ENCODE measurements at regions not wholly inside any gene's neighbourhood (a gene's known extent, or its start where the extent isn't known, plus 50 kb on each side); places are given as distances from the start of the nearest gene placed in this dataset.

DNA sequence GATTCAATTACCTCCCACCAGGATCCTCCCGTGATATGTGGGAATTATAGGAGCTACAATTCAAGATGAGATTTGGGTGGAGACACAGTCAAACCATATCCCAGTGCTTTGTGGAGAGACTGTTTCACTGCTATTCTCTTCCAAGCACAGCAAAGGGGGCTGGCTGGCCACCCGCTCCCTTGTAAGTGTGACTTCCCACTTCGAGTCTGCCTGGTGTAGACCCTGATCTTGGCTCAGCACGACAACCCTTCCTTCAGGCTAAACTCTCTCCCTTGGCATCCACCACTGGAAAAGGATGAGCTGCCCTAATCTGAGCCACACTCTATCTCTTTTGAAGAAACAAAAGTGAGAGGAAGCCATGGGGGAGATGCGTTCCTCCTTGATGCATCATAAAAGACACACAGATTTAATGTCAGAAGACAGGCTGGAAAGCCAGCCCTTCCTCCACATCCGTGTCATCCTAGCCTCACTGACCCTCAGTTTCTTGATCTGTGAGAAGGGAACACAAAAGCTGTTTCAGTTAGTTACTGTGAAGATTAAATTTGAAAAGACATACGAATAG lies 64.7 kb upstream of the CDON start:
- in situ Hi-C loops (cut with MboI; ENCODE audit: low sequenced_read_pairs), result no loop called here
- no peak for ATAC-seq (ENCODE audit: low read depth)

More for the DNA sequence above, 64.7 kb upstream of the CDON start:
- Histone ChIP-seq H3K14ac (replicated peaks; ENCODE audit: low read depth, low read length) (no peak overlapping the region), H2BK15ac (ENCODE audit: low read depth, low read length) (no peak overlapping the region), H3K36me3 (ENCODE audit: control insufficient read depth, insufficient read depth, low read length) (no peaks in the 10 kb centered on the region), H2BK120ac (ENCODE audit: low read depth, low read length) (no peak overlapping the region), H2BK20ac (ENCODE audit: low read depth, low read length) (no peak overlapping the region), H4K8ac (ENCODE audit: low read depth in 2 of 2, low read length in 2 of 2) (no peak overlapping the region), H3K27me3 (ENCODE audit: control insufficient read depth, insufficient read depth, low read length) (peaks cover 60% of the 10 kb centered on the region), H3K23ac (ENCODE audit: low read depth, low read length) (no peak overlapping the region), H4K91ac (ENCODE audit: insufficient read depth, low read depth, low read length) (no peak overlapping the region), H3K4ac (ENCODE audit: low read depth, low read length) (no peak overlapping the region), H3K79me1 (ENCODE audit: low read depth in 1 of 2, low read length in 2 of 2) (no peaks in the 10 kb centered on the region), H2AFZ (replicated peaks; ENCODE audit: low read length, poor library complexity) (no peak overlapping the region), H2AK5ac (ENCODE audit: low read depth, low read length) (no peak overlapping the region), H3K4me3 (ENCODE audit: insufficient read depth, low read depth, low read length) (no peak overlapping the region), H2AK9ac (replicated peaks; ENCODE audit: low read depth, low read length, poor library complexity) (no peak overlapping the region), H3K56ac (ENCODE audit: extremely low read depth, insufficient read depth, low read length) (no peak overlapping the region), H3K27ac (ENCODE audit: insufficient read depth, low read length) (no peak overlapping the region), H3K18ac (ENCODE audit: low read depth, low read length) (no peak overlapping the region), H3K4me2 (ENCODE audit: low read depth, low read length) (no peak overlapping the region), H3K9me1 (ENCODE audit: insufficient read depth, low read length) (0 out of 2 replicates have a peak, but pooled peaks cover 3% of the 10 kb centered on the region), H3K4me1 (ENCODE audit: control insufficient read depth, insufficient read depth, low read length) (peaks cover 3% of the 10 kb centered on the region; the same call in 1 of the 2 replicates), H4K20me1 (ENCODE audit: insufficient read depth, low read length) (no peaks in the 10 kb centered on the region), H3K9ac (ENCODE audit: low read depth, low read length) (no peak overlapping the region), H3K9me3 (ENCODE audit: control insufficient read depth, insufficient read depth, low read length) (no peaks in the 10 kb centered on the region), H2BK5ac (ENCODE audit: low read depth, low read length, poor library complexity, severe bottlenecking) (no peak overlapping the region), H4K5ac (ENCODE audit: low read depth, low read length) (no peak overlapping the region)
- no TSS peak for BruUV-seq (replicated peaks)
- dilution Hi-C loops (cut with HindIII; ENCODE audit: low sequenced_read_pairs, unreplicated experiment), result no loop called here
- intact Hi-C loops (cut with micrococcal nuclease), result no loop called here
- ChIA-PET CTCF (no interaction called here), POLR2A (ENCODE audit: unreplicated experiment) (no interaction called here)
- no peak for TF ChIP-seq RAD21 (IDR thresholded peaks at IDR 0.05; ENCODE audit: low read length)
- TF ChIP-seq MAZ (IDR thresholded peaks at IDR 0.05; ENCODE audit: borderline replicate concordance, low read depth, low read length), result no peak
- no peak for TF ChIP-seq CHD1 (IDR thresholded peaks at IDR 0.05; ENCODE audit: low read depth, low read length)
- no peak for TF ChIP-seq CEBPB (IDR thresholded peaks at IDR 0.05; ENCODE audit: low read depth, low read length)
- no peak for TF ChIP-seq MXI1 (IDR thresholded peaks at IDR 0.05; ENCODE audit: borderline replicate concordance, low read depth, low read length)
- TF ChIP-seq, protein P1, sequence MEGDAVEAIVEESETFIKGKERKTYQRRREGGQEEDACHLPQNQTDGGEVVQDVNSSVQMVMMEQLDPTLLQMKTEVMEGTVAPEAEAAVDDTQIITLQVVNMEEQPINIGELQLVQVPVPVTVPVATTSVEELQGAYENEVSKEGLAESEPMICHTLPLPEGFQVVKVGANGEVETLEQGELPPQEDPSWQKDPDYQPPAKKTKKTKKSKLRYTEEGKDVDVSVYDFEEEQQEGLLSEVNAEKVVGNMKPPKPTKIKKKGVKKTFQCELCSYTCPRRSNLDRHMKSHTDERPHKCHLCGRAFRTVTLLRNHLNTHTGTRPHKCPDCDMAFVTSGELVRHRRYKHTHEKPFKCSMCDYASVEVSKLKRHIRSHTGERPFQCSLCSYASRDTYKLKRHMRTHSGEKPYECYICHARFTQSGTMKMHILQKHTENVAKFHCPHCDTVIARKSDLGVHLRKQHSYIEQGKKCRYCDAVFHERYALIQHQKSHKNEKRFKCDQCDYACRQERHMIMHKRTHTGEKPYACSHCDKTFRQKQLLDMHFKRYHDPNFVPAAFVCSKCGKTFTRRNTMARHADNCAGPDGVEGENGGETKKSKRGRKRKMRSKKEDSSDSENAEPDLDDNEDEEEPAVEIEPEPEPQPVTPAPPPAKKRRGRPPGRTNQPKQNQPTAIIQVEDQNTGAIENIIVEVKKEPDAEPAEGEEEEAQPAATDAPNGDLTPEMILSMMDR (conservative IDR thresholded peaks at IDR 0.05; ENCODE audit: low read depth, low read length), result no peak
- TF ChIP-seq FOS (IDR thresholded peaks at IDR 0.05; ENCODE audit: low read depth, low read length), result no peak
- no peak for TF ChIP-seq SMC3 (IDR thresholded peaks at IDR 0.05; ENCODE audit: low read depth, low read length)
- TF ChIP-seq RFX5 (IDR thresholded peaks at IDR 0.05; ENCODE audit: low read depth, low read length), result no peak
- TF ChIP-seq MAFK (IDR thresholded peaks at IDR 0.05; ENCODE audit: low read depth, low read length), result no peak
- TF ChIP-seq RCOR1 (IDR thresholded peaks at IDR 0.05; ENCODE audit: insufficient replicate concordance, low read length), result no peak
- no CpG with 5 or more reads among the region's 7 CpGs for WGBS, 2 experiments (ENCODE audit: extremely low coverage in 2 of 2, insufficient read length in 1 of 2)
- no peak for DNase-seq
